ENCODE measurements at regions not wholly inside any gene's neighbourhood (a gene's known extent, or its start where the extent isn't known, plus 50 kb on each side); places are given as distances from the start of the nearest gene placed in this dataset.
A peak's percentile ranks its signal among the peaks of the same experiment; 100 is the strongest.
"Not testable (repeated sequence)": the region's sequence is repeated elsewhere in the genome, so short reads cannot be mapped to it uniquely, and the experiment has no call there.

DNA sequence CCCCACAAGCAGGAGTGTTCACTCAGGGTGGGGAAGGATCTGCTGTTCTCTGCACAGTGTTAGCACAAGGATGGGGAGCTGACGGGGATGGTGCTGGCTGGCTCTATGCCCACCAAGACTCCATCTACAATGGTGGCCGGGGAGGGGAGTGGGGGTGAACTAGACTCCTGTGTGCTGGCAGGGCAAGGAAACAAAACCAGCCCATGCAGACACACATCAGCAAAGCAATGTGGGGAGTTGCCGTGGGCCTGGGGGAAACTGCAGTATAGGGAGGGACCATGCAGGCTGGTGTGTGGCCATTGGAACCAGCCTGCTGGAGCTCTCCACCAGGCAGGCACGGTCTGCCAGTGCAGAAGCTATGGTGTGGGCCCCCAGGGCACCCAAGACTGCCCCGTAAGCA lies 195.1 kb downstream of the PWWP3B start:
- no peak for DNase-seq

DNA sequence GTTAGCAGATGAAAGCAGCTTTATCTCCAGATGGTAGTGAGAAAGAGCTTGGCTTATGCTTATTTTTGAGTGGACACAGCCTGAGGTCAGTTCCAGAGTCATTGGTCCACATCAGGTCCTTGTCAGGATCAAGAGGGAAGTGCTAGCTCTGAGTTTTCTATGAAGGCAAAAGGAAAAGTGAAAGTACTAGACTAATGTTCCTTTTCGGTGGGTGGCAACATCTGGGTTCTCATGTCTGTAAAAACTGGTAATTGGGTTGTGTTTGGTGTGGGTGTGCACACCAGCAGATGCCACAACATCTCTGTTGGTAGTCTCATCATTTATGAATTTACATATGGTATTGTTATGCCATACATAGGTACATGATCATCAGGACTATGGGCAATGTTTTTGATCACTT lies 210.5 kb downstream of the PWWP3B start:
- no peak for DNase-seq

DNA sequence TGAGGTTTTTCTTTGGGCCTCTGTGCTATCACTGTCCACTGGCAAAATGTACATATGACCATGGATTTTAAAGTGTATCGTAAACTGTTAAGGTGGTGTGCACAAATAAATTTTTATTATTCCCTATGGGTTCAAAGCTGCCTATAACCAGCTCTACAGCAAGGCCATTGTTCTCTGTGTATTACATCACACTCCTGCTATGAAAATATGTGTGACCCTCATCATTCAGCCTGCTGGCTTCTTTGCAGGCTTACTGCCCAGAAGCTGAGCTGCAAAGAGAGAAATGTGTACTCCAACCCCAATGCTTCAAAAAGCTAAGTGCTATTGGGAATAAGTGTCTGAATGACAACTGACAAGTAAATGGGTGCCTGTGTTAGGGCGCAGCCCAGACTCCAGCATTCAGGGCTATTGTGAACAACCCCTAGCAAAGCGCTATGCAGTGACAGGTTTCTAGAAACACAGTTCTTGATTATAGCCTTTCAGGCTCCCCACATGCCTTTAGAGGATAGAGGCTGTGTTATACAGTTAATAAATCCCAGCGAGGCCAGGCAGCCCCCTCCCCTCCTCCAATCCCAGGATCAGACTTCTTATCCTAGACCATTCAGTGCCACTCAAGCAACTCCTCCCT lies 220.4 kb upstream of the RADX start:
- DNase-seq = no peak

DNA sequence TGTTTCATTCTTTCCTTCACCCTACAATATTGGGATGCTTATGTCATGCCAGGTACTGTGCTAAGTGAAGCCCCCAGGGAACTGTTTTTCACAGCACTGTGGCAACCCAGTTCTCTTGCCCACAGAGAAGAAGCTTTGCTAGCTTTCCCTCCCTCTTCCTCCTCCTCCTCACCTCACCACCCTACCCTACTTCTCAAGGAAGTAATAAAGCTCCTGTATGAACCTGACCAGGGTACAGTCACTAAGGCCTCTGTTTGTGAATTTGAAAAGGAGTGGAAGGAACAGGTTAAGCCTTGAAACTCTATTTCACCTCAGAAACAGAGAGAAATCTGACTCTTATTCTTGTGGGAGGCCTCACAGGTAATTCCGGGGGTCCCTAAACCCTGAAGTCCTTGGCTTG lies 219.4 kb upstream of the RADX start:
- DNase-seq = no peak

DNA sequence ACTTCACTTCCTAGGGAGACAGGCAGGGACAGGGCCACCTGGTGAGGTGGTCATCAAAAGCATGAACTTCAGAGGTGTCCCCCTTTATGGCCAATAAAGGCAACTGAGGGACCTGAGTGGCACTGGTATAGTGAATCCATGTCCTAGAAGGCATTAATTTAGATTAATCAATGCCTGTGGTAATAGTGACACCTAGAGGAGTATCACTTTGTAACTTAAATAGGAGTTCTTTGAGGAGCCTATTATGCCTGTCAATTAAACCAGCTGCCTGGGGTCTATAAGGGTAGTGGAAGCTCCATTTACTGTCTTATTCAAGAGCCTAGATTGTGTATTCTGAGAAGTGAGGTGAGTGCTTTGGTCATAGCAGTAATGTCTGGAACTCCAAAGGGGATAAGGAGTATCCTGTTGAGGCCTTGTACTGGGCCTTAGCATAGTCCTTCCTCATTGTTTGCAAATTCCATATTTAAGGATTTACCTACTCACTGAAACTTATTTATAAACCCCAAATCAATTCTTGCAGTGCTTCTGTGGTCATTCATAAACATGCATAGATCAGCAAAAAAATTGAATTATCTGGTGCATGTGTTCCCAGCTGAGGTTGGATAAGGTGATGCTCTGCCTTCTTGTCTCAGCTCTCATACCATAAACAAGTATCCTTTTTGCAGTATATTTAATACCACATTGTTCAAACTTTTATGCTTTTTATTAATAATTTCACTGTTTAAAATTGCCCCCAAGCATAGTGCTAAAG lies 213.8 kb upstream of the RADX start:
- peak; percentile 24 for DNase-seq

DNA sequence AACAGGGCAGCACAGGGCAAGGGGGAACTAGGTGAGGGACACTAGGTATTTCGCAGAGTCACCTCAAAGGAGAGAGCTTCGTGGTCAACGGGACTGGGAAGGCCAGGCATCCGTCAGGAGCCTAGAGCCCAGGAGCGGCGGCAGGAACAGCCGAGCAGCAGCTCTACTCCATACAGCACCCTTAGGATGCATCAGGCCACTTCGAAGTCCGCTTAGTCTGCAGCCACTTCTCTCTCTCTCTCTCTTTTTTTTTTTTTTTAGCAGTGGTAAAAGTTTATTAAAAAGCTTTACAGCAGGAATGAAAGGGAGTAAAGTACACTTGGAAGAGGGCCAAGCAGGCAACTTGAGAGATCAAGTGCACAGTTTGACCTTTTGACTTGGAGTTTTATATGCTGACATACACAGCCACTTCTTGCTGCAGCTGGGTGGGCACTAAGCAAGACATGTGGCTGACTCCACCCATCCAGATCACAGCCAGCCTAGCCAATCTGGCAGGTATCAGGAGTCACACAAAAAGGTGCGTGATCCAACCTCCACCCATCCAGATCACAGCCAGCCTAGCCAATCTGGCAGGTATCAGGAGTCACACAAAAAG lies 209.7 kb upstream of the RADX start:
- no peak for DNase-seq

DNA sequence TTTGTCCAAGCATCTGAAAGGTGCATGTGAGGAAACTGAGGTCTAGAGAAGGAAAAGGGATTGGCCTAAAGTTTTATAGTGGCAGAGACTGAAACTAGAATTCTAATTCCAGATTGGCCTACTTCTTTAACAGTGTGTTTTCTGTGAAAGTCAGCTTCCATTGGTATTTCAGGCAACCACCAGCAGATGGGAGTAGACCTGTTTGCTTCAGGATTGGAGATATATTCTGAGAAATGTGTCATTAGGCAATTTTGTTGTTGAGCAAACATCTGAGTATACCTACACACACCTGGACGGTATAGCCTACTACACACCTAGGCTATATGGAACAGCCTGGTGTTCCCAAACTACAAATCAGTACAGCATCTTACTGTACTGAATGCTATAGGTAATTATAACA lies 207.3 kb upstream of the RADX start:
- DNase-seq = peak; percentile 2

DNA sequence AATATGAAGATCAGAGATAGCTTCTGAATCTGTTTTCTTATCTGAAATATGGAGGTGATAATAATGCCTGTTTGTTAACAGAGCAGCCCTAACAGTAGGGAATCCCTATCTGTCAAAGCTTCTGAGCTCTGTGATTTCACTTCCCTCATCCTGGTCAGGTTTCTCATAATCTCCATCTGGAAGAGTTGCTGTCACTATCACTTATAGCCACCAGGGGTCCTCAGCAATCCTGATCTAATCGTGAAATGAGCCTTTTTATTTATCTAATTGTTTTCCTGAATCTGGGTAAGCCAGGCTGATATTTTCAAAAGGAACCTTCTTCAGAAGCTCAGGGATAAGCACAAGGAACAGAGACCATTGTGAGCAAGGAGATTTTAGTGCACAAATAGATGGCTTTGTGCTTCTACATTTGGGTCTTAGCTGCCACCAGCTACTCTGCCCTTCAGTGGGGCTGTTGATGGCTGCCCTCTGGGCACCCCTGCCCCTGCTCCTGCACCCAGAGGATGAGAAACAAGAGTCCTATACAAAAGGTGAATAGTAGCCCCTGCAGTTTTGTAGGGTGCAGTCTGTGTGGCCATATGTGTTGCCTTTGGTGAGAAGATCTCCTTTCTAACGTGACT lies 196.4 kb upstream of the RADX start:
- DNase-seq = peak; percentile 41

DNA sequence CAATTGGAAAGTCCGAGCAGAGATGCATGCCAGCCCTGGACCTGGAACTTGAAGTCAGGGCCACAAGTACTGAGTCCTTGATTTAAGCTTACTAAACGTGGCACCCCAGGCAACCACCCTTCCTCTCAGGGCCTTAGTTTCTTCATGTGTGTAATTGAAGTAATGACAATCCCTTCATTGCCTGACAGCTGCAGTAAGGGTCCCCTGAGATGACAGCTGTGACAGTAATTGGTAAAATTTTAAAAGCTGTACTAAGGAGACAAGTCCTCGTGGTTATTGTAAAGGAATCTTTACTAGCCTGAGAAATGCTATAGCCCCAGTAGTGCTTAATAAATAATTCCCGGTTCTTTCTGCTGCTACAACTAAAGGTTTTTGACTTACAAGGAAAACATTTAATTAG lies 175.1 kb upstream of the RADX start:
- DNase-seq = no peak

DNA sequence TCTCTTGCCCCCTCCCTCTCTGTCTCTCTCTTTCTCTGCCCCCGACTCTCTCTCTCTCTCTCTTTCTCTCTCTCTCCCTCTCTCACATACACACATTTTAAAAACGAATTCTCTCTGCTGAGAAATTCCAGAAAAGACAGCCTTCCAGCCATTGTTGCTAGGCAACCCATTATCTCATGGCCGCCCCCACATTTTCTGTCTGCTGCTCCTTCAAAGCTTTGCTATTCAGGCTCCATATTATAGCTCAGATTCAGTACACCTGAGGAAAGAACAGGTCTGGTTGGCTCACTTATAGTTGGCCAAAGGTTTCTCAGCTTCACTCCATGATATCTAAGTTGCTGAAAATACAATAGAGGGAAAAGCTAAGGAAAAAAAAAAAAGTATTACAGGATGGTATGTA lies 174.4 kb upstream of the RADX start:
- DNase-seq = no peak

DNA sequence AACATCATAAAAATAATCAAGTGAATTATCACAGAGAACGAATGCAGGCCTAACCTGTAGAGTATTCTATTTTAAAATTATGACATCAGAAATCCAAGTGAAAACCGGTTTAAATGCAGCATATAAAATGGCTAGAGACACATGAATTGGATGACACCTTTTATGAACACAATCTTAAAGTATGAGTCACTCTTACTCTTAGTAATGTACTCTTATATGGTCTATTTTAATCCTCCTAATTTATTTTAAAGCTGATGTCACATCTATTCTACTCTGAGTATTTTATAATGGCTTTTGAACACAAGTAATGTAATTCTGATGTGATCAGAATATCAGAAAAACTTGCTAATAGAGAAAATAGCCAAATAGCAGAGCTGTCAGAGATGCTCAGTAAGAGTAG lies 161.4 kb upstream of the RADX start:
- DNase-seq = no peak

DNA sequence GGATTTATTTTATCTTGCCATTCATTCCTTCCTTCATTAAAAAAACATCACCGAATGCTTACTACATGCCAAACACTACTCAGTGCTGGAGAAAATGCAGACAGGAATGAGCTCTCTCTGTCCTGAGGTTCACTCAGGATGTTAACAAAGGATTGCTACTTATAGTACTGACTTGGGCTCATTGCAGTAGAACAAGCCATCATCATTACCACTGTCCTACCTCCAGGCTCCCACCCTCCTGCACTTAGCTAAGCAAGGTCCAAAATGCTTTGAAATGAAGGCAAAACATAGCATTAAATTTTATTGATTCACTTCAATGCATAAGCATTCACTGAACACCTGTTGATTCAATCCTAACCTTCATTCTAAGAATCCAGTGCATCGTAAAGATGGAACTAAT lies 159.8 kb upstream of the RADX start:
- no peak for DNase-seq

DNA sequence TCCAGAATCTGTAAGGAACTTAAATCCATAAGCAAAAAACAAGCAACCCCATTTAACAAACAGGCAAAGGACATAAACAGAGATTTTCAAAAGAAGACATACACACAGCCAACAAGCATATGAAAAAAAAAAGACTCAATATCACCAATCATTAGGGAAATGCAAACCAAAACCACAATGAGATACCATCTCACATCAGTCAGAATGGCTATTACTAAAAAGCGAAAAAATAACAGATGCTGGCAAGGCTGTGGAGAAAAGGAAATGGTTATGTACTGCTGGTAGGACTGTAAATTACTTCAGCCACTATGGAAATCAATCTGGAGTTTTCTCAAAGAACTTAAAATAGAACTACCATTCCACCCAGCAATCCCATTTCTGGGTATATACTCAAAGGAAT lies 156.8 kb upstream of the RADX start:
- DNase-seq = peak; percentile 18

DNA sequence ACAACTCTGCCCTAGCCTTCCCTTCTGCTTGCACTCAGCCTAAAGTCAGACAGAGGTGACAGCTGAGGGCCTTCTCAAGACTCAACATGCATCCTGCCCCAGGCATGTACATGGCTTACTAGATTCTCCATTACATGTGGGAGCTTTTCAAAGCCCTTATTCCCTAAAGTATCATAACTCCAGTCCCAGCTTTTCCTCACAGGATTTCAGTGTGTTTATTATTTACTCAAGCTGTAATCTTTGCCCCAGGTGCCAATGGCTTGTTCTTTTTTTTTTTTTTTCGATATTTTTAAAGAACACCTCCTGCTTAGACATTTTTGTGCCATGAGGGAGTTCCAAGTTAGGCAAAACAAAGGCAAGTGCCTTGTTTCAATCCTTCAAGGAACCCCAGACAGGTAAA lies 154.0 kb upstream of the RADX start:
- DNase-seq = no peak

DNA sequence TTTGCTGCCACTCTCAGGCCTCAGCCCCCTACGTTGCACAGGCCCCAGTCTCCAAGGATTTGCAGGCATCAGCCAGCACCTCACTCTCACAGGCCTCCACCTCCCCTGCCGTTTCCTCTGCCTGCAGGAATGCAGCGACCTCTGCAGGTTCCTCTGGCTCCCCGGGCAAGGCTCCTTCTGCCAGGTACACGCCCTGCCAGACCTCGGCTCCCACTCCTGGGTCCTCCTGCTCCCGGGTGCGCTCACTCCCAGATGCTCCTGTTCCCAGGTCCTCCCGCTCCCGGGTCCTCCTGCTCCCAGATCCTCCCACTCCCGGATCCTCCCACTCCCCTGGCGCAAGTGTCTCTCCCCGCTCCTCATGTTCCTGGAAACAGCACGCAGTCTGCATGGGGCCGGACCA lies 144.4 kb upstream of the RADX start:
- DNase-seq = no peak

DNA sequence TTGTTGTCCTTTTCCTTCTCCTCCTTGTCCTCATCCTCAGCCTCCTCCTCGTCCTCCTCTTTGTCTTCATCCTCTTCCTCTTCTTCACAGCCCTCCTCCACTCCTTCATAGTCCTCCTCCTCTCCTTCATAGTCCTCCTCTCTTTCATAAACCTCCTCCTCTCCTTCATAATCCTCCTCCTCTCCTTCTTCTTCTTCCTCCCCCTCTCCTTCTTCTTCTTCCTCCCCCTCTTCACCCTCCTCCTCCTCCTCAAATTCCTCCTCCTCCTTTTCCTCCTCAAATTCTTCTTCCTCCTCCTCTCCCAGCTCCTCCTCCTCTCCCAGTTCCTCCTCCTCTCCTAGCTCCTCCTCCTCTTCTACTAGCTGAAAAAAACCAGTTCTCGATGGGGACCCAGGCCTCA lies 143.8 kb upstream of the RADX start:
- DNase-seq = no peak

DNA sequence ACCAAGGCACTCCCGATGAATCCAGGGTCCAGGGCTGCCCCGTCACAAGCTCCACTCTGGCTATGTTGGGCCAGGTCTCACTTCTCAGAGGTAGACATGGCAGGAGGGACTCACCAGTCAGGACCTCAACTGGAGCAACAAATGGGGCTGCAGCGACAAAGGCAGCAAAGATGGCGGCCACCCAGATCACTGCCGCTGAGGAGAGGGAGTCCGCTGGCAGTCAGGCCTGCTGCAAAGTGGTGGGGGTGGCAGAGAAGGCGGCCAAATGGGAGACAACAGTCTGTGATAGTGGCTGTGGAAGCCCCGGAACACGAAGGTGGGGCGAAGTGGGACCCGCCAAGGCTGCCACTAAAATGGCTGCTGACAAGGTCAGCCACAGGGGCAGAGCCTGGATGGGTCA lies 143.3 kb upstream of the RADX start:
- no peak for DNase-seq

DNA sequence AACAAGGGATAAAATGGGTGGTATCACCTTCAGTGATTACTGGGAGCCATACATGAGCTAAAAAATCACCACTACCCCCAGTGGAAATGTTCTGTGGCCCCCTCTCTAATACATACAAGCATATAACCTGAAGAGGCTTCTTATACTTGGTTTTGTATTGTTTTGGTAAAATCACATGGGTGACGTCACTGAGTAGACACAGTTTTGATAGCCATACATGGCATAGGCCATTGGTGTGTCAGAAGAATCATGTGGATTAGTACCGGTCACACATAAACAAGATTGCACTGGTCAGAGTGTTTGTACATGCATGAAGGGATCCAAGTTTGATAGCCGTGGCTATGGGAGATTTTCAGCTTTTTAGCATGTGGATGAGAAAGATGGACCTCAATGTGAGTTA lies 131.9 kb upstream of the RADX start:
- DNase-seq = no peak

DNA sequence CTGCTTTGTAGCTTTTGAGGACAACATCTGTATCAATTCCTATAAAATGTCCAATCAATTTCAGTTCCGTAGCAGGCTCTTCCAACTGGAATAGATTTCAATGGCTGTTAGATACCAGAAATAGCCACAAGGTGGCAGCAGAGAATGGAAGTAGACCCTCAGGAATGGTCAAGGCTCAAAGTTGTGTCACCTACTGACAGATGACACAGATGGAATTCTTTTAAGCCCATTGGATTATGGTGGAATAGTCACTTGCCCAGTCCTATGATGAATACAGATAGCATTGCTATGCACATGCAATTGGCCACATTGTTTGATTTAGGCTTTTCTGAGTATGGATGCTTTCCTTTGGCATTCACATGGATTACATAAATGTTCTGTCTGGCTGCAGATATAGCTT lies 130.4 kb upstream of the RADX start:
- peak; percentile 58 for DNase-seq

DNA sequence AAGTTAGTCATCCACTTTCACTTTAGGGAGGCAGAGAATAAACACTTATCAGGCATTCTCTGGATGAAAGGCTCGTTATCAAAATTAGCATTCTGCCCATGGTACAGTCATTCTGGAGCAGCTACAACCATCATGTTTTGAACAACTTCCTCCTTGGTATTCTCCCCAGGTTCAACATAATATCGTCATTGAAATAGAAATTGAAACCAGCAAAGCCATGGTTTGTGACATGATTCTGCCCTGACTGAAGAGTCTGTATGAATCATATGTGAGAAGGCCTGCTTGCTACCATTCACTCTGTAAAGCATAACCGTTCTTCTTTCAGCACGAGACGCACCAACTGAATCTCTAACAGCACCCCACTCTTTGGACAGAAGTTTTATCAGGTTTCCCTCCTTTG lies 127.5 kb upstream of the RADX start:
- peak; percentile 15 for DNase-seq

DNA sequence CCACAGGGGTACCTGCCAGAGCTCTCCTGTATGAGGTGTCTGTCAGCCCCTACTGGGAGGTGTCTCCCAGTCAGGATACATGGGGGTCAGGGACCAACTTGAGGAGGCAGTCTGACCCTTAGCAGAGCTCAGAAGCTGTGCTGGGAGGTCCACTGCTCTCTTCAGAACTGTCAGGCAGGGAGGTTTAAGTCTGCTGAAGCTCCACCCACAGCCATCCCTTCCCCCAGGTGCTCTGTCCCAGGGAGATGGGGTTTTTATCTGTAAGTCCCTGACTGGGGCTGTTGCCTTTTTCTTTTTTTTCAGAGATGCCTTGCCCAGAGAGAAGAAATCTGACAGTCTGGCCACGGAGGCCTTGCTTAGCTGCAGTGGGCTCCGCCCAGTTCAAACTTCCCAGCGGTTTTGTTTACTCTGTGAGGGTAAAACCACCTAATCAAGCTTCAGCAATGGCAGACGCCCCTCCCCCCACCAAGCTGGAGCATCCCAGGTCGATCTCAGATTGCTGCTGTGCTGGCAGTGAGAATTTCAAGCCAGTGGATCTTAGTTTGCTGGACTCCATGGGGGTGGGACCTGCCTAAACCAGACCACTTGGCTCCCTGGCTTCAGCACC lies 118.5 kb upstream of the RADX start:
- not testable (repeated sequence) for DNase-seq

DNA sequence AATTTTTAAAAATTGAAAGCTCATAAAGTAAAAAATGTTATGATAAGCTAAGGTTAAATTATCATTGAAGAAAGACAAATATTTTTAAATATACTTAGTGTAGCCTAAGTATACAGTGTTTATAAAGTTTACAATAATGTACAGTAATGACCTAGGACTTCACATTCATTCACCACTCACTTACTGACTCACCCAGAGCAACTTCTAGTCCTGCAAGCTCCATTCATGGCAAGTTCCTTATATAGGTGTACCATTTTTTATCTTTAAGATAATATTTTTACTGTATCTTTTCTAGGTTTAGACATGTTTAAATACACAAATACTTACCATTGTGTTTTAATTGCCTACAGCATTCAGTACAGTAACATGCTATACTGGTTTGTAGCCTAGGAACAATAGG lies 112.3 kb upstream of the RADX start:
- no peak for DNase-seq

DNA sequence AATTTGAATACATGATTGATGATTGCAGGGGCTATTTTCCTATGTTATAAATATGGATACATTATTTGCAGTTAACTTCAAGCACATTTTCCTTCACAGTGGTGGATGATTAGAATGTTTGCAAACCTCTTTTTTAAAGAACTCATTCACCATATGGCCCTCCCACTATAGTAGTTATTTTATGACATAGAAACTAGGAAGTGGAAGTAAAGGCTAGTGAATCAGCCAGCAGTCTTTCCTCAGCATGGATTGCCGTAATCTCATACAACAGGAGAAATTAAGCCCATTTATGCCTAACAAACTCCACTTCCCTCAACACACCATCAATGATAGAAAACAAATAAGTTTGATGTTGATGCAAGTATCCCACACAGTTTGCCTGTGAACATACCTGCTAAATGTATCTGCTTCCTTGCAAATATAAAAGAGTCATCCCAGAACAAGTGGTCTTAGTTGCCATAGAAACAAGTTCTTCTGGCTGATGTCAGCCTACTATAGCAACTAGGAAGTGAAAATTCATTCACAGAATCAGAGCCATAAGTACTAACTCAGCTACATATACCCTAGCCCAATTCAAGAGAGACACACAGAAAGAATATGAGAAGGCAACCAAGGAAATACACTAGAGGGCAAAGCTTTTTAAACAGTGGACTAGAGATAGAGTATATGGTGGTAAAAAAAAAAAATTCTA lies 100.9 kb upstream of the RADX start:
- DNase-seq = no peak

Data from hematopoietic multipotent progenitor cell treated with erythropoietin and hydrocortisone succinate and interleukin-3 and kit ligand, for 4 days (in vitro differentiated cells).